Activated CD8-positive, alpha-beta memory T cell treated with anti-CD3 and anti-CD28 coated beads, Interleukin-2, amount 50 U/mL, for 1 hour (primary cell): ENCODE measurements at regions not wholly inside any gene's neighbourhood (a gene's known extent, or its start where the extent isn't known, plus 50 kb on each side); places are given as distances from the start of the nearest gene placed in this dataset.

Experiments
- DNase-seq: peaks from one replicate; pipeline ENCODE4 v3.0.0-alpha.2; 2020; ENCODE audit errors: extremely low read depth

DNA sequence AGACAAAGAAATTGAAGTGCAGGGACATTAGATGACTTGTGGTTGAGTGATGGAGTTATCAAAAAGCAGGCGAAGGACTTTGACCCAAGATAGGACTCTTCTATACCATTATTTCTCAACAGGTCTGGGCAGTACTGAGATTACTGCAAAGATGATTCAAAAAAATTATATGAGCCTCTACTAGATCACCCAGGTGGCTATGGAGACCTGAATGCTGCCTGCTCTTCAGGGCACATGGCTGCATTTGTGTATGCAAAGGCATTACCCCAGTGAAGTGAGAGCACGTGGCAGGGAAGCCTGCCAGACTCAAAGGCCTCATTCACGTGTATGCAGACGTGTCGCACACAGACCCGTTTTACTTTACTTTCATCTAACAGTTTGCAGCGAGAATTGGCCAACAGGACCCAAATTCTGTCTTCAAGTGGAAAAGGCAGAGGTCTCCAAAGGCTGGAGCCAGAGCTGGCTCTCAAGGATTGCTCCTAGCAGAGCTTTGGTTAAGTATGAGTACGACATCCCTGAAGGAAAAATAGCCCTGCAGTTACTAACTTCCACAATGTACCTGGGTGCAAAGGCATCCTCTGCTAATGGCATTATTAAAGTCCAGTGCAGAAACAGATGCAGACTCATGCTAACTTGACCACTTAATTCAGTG, 113.8 kb upstream of the ARMC2 start:
- no peak for DNase-seq

DNA sequence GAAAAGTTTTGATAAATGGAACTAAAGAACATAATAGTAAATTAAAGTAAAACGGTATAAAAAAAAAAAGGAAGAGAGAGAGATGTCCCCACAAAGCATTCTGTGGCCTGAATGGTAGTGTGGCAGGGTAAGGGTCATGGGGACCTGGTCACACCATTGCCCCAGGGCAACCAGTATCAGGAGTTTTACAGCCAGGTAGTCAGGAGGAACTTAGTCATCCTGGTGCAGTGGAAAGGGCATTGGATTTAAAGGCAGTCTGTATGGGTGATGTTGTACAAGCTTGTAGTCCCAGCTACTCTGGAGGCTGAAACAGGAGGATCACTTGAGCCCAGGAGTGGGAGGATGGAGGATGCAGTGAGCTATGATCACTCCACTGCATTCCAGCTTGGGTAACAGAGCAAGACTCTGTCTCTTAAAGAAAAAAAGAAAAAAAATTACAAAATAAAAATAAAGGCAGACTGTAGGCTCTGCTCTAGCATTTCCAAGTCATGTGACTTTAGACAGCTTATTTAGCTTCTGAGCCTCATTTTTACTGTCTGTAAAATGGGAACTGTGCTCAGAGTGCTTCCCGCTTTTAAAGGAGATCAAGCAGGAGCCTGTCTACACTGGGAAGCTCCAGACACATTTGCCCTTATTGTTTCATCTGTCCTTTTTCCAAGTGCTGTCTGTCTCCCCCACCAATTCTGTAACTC, 112.8 kb upstream of the ARMC2 start:
- no peak for DNase-seq

DNA sequence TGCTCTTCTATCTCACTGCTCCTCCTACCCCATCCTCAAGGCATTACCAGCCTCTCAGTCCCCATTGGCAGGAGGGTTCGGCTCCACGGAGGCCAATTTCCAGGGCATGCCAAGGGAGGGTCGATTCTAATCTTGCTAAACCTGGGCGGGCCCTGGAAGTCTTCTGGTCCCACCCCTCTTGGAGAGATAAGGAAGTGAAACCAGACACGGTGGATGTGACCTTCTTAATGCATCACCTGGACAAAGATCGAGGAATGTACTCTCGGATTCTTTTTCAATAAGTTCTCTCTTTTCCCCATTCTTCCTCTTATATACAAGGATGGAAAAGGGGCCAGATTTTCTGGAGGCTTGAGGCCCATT, 112.2 kb upstream of the ARMC2 start:
- no peak for DNase-seq

DNA sequence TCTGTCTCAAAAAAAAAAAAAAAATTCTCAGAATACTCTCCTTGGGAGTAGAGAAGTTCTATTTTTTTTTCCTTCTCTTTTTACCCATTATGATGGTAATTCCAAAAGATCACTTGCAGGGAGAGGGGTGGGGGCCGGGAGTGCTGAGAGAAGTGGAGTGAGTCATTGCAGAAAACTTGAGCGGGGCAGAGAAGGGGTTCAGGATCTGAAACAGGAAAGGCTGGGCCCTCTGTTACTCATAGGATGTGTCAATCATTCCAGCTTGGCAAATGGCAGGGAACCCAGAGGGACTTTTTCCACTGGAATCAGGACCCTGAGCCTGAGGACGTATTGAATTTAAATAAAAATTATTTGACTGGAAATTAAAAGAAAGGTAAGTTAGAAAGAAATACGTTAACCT, 111.4 kb upstream of the ARMC2 start:
- DNase-seq: no peak

DNA sequence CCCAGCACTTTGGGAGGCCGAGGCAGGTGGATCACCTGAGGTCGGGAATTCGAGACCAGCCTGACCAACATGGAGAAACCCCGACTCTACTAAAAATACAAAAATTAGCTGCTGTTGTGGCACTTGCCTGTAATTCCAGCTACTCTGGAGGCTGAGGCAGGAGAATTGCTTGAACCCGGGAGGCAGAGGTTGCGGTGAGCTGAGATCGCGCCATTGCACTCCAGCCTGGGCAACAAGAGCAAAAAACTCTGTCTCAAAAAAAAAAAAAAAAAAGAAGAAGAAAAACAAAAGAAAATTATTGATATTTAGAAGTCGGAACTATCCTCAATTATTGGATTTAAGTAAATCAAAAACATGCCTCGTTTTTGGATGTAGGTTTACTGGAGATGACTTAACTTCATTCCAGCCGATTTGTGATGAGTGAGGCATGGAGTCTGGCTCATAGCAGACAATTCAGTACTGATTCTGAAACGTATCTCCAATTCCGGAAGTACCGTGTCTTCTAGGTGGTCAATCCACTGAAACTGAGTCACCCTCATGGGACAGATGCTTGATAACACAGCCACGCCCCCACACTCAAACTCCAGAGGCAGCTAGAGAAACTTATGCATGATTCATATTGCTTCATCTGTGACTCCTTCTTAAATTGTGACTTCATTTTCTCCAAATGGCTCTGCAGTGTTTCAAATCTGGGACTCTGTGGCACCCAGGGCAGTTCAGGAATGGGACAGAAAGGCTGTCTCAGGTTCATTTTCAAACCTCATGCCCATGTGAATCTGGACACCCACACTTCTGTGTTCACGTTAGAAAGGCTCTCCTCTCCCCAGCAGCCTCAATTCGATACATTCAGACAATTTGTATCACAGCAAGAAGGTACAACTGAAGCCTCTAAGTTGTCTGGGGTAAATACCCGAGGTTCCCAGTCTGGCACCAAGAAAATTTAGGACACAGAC, 110.4 kb upstream of the ARMC2 start:
- no peak for DNase-seq

DNA sequence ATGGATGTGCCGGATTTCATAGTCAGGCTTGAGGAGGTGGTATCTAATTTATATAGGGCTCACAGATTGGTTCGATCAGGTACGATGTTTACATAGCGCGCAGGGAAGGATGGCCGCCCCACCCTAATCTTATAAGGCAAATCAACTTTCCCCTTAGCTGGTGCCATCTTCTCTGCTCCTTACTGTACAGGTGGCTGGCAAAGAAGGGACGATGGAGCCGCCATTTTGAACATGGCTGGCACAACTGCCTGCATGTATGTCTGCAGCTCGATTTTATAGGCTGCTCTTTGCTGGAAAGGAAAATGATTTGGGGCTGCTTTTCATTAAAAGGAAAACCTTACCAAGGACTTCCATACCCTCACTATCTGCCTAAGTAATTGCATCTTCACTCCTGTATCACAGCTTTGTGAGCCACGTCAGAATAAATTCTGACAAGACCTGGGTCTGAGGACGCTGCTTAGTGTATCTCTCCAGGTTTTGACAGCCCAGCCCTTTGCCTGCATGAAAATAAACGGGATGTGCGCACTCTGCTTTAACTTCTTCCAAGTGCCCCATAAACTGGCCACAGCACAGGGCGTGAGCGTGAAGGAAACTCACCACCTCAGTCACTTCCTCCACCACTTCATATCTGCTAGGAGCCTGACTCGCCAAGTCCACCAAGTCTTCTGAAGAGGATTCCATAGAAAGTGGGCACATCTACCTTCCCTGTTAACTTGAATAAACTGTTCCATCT, 109.4 kb upstream of the ARMC2 start:
- DNase-seq: no peak

DNA sequence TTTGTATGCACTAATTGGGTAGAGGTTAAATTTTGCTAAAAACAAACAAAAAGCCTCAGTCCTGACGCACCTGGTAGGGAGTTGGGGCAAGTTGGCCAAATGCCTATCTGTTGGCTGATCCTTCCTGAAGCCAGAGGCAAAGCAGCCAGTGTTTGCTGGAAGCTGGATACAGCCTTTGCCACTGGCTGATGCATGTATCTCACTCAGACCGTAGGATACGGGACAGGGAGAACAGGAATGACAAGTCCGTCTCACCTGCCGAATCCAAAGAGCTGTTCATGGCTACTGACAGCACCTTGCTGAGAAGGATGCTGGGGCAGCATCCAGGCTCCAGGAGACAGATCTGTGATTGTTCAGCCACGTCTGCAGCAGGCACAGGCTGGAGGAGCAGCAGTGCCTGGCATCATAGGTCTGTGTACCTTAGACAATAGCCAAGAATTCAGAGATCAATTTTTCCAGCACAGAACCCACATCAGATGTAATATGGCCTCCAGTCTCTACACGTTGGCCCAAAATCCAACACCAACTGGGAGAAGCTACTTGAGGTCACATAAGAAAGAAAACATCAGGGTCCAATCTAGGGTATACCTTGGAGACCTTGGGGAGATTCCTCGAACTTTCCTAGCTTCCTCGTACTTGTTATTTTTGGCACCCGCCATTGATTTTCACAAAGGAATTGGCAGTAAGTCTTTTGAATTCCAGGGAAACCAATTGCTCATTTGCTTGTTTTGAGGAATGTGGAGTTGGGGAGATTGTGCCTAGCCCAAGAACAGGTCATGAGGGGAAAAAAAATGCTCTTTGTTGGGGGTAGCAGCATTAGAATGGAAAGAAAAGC, 108.5 kb upstream of the ARMC2 start:
- DNase-seq: no peak

DNA sequence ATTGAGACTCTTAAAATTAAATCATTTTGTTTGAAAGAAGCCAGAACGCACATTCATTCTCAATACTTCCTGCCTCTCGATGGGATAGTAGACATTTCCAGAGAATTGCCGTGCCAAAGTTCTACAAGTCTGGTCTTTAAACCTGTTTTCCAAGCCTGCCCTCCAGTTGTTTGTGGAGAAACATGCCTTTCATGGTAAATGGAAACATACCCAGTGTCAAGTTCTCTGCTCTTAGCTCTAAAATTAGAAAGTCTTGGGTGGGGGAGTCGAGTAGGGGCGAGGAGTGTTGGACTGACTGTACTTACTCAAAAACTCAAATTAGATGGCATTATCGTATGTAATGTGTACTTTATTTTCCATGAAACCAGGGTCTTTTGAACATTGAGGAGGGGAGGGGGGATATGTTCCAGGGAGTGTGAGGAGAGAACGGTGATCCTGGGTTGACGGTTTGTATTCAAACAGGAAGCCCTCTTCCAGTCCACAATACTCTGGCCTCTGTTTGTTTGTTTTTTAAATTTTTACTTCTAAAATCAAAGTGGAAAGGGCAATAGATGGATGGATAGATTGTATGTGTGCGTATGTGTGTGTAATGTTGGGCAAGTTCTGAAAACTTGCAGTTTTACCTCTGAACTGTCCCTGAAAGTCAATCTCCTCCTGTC, 106.8 kb upstream of the ARMC2 start:
- DNase-seq: no peak

DNA sequence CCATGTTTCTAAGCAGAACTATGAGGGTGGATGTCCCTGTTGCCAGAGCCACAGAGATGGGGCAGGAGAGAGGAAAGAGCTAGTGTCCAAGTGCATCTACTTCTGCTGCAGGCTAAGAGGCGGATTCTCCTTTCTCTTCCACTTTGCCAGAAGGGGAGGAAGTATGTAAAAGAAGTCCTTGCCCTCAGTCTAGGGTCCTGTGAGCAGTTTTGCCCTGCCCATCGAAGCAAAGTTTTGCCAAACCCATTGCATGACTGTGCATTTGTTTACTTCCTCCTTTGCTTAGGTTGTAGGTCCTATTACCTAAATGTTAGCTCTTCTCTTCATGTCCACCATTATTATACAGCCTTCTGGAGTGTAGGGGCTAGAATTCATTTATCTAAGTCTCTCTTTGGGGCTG, 106.2 kb upstream of the ARMC2 start:
- DNase-seq: no peak

DNA sequence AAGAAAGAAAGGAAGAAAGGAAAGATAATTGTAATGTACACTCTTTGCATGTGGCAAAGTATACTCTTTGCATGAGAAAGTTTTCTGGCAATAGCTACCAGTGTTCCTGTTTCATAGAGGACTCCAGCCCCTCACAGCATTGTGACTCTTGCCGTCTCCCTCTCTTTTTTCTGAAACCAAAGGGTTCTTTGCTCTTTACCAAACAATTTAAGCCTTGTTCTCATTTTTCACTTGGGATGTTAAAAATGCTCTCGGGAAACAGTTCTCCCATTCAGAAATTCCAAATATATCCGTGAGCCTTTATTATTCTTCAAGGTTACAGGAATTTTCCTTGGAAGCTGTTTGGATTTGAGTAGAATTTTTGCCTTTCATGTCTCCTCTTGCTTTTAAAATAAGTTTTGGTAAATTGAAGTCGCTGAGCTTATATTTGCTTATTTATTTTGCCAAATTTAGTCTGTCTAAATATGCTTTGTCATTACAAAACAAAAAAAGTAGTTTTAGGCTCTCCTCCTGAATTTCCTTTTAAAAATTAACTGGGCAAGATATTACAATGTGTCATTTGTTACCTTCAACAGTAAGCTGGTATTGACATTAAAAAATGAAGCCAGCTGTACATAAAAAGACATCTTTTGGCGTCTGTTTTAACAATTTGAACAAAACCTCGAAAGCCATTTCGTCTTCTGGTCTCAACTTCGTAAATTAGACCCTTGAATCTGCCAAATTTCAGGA, 103.8 kb upstream of the ARMC2 start:
- DNase-seq: no peak

DNA sequence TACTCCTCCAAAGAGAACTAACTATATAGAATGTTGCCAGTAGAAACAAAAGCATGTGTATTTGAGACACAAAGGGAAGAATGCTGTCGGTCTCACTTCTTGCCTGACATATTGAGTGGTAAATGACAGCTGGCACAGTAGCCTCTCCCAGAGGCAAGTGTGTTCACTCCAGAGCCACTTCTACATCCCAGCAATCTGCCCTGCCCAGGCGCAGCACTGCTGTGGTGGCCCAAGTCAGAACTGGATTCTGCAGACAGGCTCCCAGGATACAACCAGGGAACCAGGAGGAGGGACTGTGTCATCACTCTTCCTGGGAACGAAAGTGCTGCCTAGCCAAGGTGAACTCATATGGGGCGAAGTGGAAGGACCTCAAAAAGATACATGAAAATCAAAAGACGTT, 103.2 kb upstream of the ARMC2 start:
- no peak for DNase-seq

DNA sequence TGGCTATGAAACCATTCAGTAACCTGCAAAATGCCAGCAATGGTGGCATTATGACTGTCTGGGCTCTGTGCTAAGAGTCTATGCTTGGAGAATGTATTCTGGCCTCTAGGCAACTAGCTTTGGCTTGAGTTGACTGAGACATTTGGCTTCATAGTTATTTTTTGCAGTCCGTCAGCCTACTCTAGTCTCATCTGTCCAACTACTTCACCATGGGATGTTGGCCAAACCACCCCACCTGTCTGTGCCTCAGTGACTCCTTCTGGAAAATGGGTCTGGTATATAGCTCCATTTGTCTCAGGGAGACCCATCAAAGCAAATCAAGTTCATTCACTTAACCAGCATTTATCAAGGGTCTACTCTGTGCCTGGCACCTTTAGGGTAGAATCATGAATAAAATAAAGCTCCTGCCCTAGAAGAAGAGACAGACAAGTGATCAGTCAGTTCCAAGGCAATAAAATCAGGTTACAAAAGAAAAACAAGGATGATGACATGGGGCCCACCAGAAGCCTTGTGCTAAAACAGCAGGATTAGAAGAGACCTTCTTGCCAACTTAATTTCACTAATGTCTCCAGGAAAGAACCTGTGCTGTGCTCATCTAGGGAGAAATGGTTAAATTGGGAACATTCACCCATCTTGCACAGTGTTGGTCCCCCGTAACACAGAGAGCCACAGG, 102.4 kb upstream of the ARMC2 start:
- no peak for DNase-seq

DNA sequence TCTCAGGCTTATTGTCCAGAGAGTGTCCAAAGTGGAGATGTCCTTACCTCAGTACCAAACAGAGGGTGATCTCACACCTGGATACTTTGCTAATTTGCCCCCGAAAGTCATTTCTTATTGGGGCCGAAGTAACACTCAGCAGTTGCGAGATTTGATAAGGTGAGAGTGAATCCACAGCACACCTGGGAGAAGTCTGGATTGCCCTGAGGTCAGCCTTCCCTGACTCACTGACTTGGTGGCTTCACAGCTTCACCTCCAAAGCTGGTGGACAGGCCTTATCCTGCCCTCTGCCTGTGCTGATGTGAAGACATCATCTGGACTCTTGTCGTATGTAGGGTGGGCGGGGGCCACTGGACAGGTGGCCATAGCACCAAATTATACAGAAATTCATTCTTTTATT, 101.9 kb upstream of the ARMC2 start:
- no peak for DNase-seq

DNA sequence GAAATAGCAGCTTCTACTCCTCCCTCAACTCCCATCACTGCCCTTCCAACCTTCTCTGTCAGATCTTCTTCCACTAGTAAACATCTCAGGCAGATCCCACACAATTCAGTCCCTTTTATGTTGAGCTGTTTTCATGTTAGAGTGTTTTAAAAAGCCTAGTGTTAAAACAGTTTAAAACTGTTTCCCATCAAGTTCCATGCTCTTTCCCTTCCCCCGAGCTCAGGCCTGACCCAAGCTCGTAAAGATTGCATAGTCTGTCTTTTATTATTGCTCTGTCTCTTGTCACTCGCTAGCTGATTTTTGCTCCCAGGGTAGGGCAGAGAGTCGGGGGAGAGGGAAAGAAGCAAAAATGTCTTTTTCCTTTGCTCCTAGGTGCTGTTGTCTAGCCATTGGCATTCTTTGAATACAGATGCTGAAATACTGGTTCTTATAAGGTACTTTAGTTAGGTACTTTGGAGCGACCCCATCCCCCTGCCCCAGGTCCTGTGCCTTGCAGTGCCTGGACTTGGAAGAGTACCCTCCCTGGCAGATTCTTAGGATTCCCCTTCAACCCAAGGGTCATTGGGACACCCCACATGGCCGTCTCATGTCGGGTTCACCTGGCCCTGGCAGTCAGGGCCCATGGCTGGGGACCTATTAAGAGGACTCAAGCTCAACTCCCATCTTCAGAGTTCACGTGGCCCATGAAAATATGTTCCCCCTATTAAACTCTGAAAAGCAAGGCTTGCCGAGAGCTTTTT, 101.2 kb upstream of the ARMC2 start:
- no peak for DNase-seq

DNA sequence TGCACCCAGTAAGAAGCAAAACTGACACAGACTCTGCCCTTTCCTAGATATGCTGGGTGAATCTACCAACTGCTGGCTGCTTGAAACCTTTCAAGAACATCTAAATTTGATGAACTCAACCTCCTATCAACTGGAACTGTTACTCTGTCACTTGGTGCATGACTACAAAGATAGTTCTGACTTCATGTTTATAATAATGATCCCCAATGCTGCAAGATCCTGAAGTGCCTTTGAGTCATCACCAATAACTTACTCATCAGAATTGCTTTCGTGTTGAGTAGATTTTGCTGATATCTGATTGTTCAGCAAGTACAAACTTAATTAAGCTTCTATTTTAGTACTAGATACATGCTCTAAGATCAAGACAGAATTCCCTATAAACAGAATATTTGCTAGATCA, 100.2 kb upstream of the ARMC2 start:
- no peak for DNase-seq

DNA sequence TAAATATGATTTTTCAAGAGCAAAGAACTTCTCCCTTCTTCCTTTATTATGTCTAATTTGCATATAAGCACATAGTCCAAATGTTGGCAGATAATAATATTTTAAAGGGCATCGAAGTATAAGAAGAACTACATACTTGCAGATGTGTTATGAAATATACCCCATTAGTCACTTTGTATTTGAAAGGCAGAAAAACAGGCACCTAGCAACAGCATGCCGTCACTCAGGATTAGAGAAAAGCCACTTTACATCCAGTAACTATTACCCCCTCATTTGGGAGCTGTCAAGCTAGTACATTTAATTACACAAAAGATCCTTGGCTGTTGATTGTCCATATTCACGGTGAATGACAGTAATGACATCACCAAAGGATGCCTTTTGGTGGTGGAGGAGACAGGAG, 99.3 kb upstream of the ARMC2 start:
- DNase-seq: no peak

DNA sequence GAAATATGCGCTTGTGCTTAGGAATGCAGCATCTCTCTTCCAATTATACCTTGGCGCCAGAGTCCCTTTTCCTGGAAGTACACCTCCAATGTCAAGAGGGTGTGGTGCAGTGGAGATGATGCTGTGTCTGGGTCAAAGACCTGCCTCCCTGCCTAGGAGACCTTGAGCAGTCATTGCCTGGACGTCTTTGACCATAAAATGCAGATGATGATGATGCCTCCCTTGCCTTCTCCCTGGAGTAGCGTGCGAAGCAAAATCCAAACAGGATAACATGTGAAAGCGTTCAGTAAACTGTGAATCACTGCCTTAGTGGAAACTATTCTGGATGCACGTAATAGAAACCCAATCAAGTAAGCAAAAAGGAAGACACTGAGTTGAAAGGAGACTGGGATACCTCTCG, 97.4 kb upstream of the ARMC2 start:
- no peak for DNase-seq

DNA sequence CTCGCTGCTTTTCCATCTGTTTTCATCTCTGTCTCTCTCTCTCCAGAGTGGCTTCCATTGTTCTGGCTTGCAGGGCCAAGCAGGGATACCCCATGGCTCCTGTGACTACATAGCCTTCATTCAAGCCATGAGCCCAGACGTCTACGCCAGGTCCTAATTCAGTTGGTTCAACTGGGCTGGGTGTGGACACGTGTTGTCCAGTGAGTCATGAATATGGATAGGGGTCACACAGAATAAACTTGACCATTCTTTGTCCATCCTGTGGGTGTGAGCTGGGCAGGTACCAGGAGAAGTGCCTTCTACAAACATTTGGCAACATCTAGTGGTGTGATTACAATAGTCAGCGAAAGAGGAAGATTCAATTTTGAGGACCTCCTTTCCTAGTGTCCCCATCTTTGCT, 96.9 kb upstream of the ARMC2 start:
- no peak for DNase-seq
